ENCODE measurements at regions not wholly inside any gene's neighbourhood (a gene's known extent, or its start where the extent isn't known, plus 50 kb on each side); places are given as distances from the start of the nearest gene placed in this dataset.

- no peak for TF ChIP-seq CEBPB (IDR thresholded peaks at IDR 0.05; ENCODE audit: borderline replicate concordance in 1 of 2, low read depth in 2 of 2, low read length in 2 of 2)
Observed at GRCh38 chr4:183394166-183394951, 50.1 kb upstream of the CDKN2AIP start (continued).

All from GM12878 (cell line).